ENCODE measurements at regions not wholly inside any gene's neighbourhood (a gene's known extent, or its start where the extent isn't known, plus 50 kb on each side); places are given as distances from the start of the nearest gene placed in this dataset.

DNA sequence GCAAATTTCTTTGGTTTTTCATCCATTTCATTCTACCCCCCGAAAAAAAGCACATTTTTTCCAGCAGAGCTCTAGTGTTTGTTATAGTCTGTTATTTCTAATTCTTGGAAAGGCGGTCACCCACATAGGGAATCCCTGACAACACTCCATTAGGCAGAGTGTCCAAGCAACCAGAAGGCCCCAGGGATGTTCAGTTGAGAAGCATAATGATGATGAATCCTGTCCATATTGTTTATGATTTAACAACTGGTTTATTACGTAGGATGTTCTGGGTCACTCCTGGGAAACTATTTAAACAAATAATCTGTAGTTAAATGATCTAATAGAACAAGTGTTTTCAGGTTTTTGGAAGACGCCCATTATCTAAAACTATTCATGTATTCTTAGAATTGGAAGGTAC is 388.7 kb downstream of the TNS1 start:
- H3K36me3 ChIP-seq (replicated peaks in 1 of 2; ENCODE audit: control insufficient read depth in 1 of 2, insufficient read depth in 2 of 2, low read length in 2 of 2): no peaks in the 10 kb centered on the region
- no peak overlapping the region for H3K4me2 ChIP-seq (replicated peaks; ENCODE audit: extremely low read depth, low read length, poor library complexity, severe bottlenecking)
- no peaks in the 10 kb centered on the region for H3K27me3 ChIP-seq (ENCODE audit: control insufficient read depth in 2 of 2, insufficient read depth in 2 of 2, low read length in 2 of 2)
- Mint-ChIP-seq H3K9me3 (no peaks in the 10 kb centered on the region), H3K4me1 (peaks cover 3% of the 10 kb centered on the region), H3K36me3 (no peaks in the 10 kb centered on the region), H3K4me3 (no peak overlapping the region), H3K27me3 (ENCODE audit: low read depth in 3 of 3) (peaks cover 2 to 9% (median 9%) of the 10 kb centered on the region in 3 donors), H3K27ac (no peak overlapping the region)
- H3K4me3 ChIP-seq (replicated peaks in 1 of 3; ENCODE audit: low read depth in 2 of 3, low read length in 3 of 3): no peak overlapping the region
- H3K27ac ChIP-seq (ENCODE audit: low read depth in 1 of 2, low read length in 2 of 2): no peak overlapping the region
- no peaks in the 10 kb centered on the region for H3K9me3 ChIP-seq (replicated peaks in 1 of 2; ENCODE audit: control insufficient read depth in 1 of 2, insufficient read depth in 1 of 2, low read length in 2 of 2)
- H3K79me2 ChIP-seq (ENCODE audit: insufficient read depth, low read length): no peaks in the 10 kb centered on the region
- intact Hi-C loops (cut with micrococcal nuclease): no loop called here
- no peak for DNase-seq
- no peaks in the 10 kb centered on the region for H4K20me1 ChIP-seq (ENCODE audit: insufficient read depth, low read length)
- H3K9ac ChIP-seq (ENCODE audit: insufficient read depth, low read length, poor library complexity, severe bottlenecking): no peak overlapping the region
- H2AFZ ChIP-seq (ENCODE audit: insufficient read depth, low read depth, low read length, poor library complexity, severe bottlenecking): no peak overlapping the region
- no CpG with 5 or more reads among the region's 4 CpGs for WGBS (ENCODE audit: insufficient coverage)
- TF ChIP-seq CTCF (IDR thresholded peaks at IDR 0.05): no peak
- no peaks in the 10 kb centered on the region for H3K4me1 ChIP-seq (ENCODE audit: control insufficient read depth in 1 of 2, insufficient read depth in 2 of 2, low read length in 2 of 2)

DNA sequence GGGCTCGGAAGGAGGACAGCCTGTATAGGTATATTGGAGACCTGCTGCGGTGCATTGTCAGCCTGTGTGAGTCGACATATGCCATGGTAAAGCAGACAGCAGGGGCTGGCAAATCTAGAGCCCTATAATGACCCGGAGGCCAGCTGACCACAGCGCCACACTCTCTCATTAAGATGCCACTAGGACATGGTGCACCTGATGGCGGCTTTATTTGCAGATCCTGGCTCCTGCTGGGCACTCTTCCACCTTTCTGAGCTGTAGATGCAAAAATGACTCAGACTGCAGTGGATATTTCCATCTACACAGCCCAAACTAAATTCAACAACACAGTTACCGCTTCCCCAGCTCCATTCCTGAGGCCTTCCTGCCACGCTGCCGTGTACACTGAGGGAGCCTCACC is 389.9 kb downstream of the TNS1 start:
- Histone ChIP-seq H3K4me1 (ENCODE audit: control insufficient read depth in 1 of 2, insufficient read depth in 2 of 2, low read length in 2 of 2) (no peaks in the 10 kb centered on the region), H3K9me3 (replicated peaks in 1 of 2; ENCODE audit: control insufficient read depth in 1 of 2, insufficient read depth in 1 of 2, low read length in 2 of 2) (no peaks in the 10 kb centered on the region), H3K4me2 (replicated peaks; ENCODE audit: extremely low read depth, low read length, poor library complexity, severe bottlenecking) (no peak overlapping the region), H3K79me2 (ENCODE audit: insufficient read depth, low read length) (no peaks in the 10 kb centered on the region), H3K27me3 (ENCODE audit: control insufficient read depth in 2 of 2, insufficient read depth in 2 of 2, low read length in 2 of 2) (no peaks in the 10 kb centered on the region), H3K9ac (ENCODE audit: insufficient read depth, low read length, poor library complexity, severe bottlenecking) (no peak overlapping the region), H3K27ac (ENCODE audit: low read depth in 1 of 2, low read length in 2 of 2) (no peak overlapping the region), H3K36me3 (replicated peaks in 1 of 2; ENCODE audit: control insufficient read depth in 1 of 2, insufficient read depth in 2 of 2, low read length in 2 of 2) (no peaks in the 10 kb centered on the region), H2AFZ (ENCODE audit: insufficient read depth, low read depth, low read length, poor library complexity, severe bottlenecking) (no peak overlapping the region), H3K4me3 (replicated peaks in 1 of 3; ENCODE audit: low read depth in 2 of 3, low read length in 3 of 3) (no peak overlapping the region), H4K20me1 (ENCODE audit: insufficient read depth, low read length) (no peaks in the 10 kb centered on the region)
- DNase-seq: no peak
- WGBS (ENCODE audit: insufficient coverage): 90% methylated on average over 8 of the region's 9 CpGs
- H3K36me3 Mint-ChIP-seq: no peaks in the 10 kb centered on the region
- no peak overlapping the region for H3K4me3 Mint-ChIP-seq
- peaks cover 3 to 9% (median 8%) of the 10 kb centered on the region in 3 donors for H3K27me3 Mint-ChIP-seq (ENCODE audit: low read depth in 3 of 3)
- no peak overlapping the region for H3K27ac Mint-ChIP-seq
- H3K9me3 Mint-ChIP-seq: no peaks in the 10 kb centered on the region
- peaks cover 3% of the 10 kb centered on the region for H3K4me1 Mint-ChIP-seq
- intact Hi-C loops (cut with micrococcal nuclease): no loop called here
- TF ChIP-seq CTCF (IDR thresholded peaks at IDR 0.05): no peak

All from CD14-positive monocyte (primary cell).